HCT116 (cell line): ENCODE measurements at regions not wholly inside any gene's neighbourhood (a gene's known extent, or its start where the extent isn't known, plus 50 kb on each side); places are given as distances from the start of the nearest gene placed in this dataset.

Experiments
- CEBPB ChIP-seq: IDR thresholded peaks from 2 replicates; pipeline ENCODE4 v1.6.1; 2012; ENCODE audit warnings: low read depth
- ELF1 ChIP-seq: IDR thresholded peaks from 2 replicates; pipeline ENCODE4 v1.6.1; 2012; ENCODE audit warnings: low read depth, borderline replicate concordance
- EZH2 ChIP-seq: fragments of 200-600 bp; sonication (generic); IDR thresholded peaks from 2 replicates; pipeline ENCODE4 v1.6.1; 2017; ENCODE audit warnings: antibody characterized with exemption, mixed run types
- FOSL1 ChIP-seq: IDR thresholded peaks from 2 replicates; pipeline ENCODE4 v1.6.1; 2012; ENCODE audit warnings: low read depth
- JUND ChIP-seq: IDR thresholded peaks from 2 replicates; pipeline ENCODE4 v1.6.1; 2012
- POLR2A ChIP-seq: IDR thresholded peaks from 2 replicates; pipeline ENCODE4 v1.7.0; 2011; ENCODE audit warnings: borderline replicate concordance; ENCODE audit not compliant: insufficient read depth, insufficient read length; ENCODE audit errors: extremely low read depth
- POLR2AphosphoS5 ChIP-seq: IDR thresholded peaks from 2 replicates; pipeline ENCODE4 v1.6.1; 2011; ENCODE audit warnings: mild to moderate bottlenecking, low read depth, low read length, moderate library complexity
- RAD21 ChIP-seq: IDR thresholded peaks from 2 replicates; pipeline ENCODE4 v1.6.1; 2012; ENCODE audit warnings: low read depth, mild to moderate bottlenecking
- SIN3A ChIP-seq: IDR thresholded peaks from 2 replicates; pipeline ENCODE4 v1.6.1; 2012; ENCODE audit warnings: low read depth
- SP1 ChIP-seq: IDR thresholded peaks from 2 replicates; pipeline ENCODE4 v1.6.1; 2012; ENCODE audit warnings: low read depth
- ZNF274 ChIP-seq: fragments of 200-500 bp; sonication (Bioruptor generic); IDR thresholded peaks from 2 replicates; pipeline ENCODE4 v1.6.1; 2014; ENCODE audit warnings: mild to moderate bottlenecking, low read depth, low read length, inconsistent platforms
- TF ChIP-seq, protein P1 (sequence below): IDR thresholded peaks from 2 replicates; pipeline ENCODE4 v1.6.1; 2012; ENCODE audit warnings: low read depth
- TF ChIP-seq, protein P2 (sequence below), 3 experiments: fragments of 200-600 bp in 1 of 3; sonication (generic) in 1 of 3; IDR thresholded peaks in 2 of 3; conservative IDR thresholded peaks in 1 of 3; 2 replicates each; pipeline ENCODE4 v1.5.1; 2012 to 2017; ENCODE audit warnings: low read depth in 2 of 3, low read length in 2 of 3, antibody characterized with exemption in 1 of 3, borderline replicate concordance in 1 of 3, control low read depth in 1 of 3, mild to moderate bottlenecking in 1 of 3, mixed read lengths in 1 of 3, mixed run types in 1 of 3, moderate library complexity in 1 of 3; ENCODE audit not compliant: insufficient read depth in 1 of 3

DNA sequence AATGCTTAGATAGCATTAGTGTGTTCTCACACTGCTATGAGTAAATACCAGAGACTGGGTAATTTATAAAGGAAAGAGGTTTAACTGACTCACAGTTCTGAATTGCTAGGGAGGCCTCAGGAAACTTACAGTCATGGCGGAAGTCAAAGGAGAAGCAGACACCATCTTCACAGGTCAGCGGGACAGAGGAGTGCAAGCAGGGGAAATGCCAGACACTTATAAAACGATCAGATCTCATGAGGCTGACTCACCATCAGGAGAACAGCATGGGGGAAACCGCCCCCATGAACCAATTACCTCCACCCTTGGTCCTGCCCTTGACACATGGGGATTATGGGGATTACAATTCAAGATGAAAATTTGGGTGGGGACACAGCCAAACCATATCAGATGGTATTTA, 381.5 kb upstream of the DPPA4 start:
- no peak for TF ChIP-seq EZH2
- TF ChIP-seq, protein P1, sequence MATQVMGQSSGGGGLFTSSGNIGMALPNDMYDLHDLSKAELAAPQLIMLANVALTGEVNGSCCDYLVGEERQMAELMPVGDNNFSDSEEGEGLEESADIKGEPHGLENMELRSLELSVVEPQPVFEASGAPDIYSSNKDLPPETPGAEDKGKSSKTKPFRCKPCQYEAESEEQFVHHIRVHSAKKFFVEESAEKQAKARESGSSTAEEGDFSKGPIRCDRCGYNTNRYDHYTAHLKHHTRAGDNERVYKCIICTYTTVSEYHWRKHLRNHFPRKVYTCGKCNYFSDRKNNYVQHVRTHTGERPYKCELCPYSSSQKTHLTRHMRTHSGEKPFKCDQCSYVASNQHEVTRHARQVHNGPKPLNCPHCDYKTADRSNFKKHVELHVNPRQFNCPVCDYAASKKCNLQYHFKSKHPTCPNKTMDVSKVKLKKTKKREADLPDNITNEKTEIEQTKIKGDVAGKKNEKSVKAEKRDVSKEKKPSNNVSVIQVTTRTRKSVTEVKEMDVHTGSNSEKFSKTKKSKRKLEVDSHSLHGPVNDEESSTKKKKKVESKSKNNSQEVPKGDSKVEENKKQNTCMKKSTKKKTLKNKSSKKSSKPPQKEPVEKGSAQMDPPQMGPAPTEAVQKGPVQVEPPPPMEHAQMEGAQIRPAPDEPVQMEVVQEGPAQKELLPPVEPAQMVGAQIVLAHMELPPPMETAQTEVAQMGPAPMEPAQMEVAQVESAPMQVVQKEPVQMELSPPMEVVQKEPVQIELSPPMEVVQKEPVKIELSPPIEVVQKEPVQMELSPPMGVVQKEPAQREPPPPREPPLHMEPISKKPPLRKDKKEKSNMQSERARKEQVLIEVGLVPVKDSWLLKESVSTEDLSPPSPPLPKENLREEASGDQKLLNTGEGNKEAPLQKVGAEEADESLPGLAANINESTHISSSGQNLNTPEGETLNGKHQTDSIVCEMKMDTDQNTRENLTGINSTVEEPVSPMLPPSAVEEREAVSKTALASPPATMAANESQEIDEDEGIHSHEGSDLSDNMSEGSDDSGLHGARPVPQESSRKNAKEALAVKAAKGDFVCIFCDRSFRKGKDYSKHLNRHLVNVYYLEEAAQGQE = no peak
- TF ChIP-seq POLR2AphosphoS5 = no peak
- no peak for TF ChIP-seq ZNF274
- TF ChIP-seq CEBPB = no peak
- TF ChIP-seq, protein P2, sequence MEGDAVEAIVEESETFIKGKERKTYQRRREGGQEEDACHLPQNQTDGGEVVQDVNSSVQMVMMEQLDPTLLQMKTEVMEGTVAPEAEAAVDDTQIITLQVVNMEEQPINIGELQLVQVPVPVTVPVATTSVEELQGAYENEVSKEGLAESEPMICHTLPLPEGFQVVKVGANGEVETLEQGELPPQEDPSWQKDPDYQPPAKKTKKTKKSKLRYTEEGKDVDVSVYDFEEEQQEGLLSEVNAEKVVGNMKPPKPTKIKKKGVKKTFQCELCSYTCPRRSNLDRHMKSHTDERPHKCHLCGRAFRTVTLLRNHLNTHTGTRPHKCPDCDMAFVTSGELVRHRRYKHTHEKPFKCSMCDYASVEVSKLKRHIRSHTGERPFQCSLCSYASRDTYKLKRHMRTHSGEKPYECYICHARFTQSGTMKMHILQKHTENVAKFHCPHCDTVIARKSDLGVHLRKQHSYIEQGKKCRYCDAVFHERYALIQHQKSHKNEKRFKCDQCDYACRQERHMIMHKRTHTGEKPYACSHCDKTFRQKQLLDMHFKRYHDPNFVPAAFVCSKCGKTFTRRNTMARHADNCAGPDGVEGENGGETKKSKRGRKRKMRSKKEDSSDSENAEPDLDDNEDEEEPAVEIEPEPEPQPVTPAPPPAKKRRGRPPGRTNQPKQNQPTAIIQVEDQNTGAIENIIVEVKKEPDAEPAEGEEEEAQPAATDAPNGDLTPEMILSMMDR (IDR thresholded peaks at IDR 0.05 in 2 of 3, conservative IDR thresholded peaks at IDR 0.05 in 1 of 3; ENCODE audit: borderline replicate concordance in 1 of 3, insufficient read depth in 1 of 3, low read depth in 2 of 3, low read length in 2 of 3) = no peak
- TF ChIP-seq FOSL1 = no peak
- no peak for TF ChIP-seq RAD21
- TF ChIP-seq JUND = no peak
- TF ChIP-seq SIN3A = no peak
- TF ChIP-seq POLR2A = no peak
- no peak for TF ChIP-seq ELF1
- no peak for TF ChIP-seq SP1
